HCT116 (cell line): ENCODE measurements at regions not wholly inside any gene's neighbourhood (a gene's known extent, or its start where the extent isn't known, plus 50 kb on each side); places are given as distances from the start of the nearest gene placed in this dataset.

ENCODE experiments used
- ATAC-seq: fragments of 200-7000 bp; cut with Tn5 transposase; 2 replicates; pipeline ENCODE4 v1.9.1; 2020; ENCODE audit warnings: mild to moderate bottlenecking, moderate library complexity
- BruUV-seq: library from RNA; stranded (reverse); fragments of 400-500 nt; replicated peaks from 2 replicates; lab custom pipeline; 2021; lab: Mats Ljungman, UMichigan
- CTCF ChIA-PET: fragments of 300-600 bp; sonication (Branson Sonifier 250); formaldehyde crosslinking; loops from one replicate; lab custom pipeline; 2021; ENCODE audit warnings: antibody characterized with exemption; lab: Charles Lee
- POLR2A ChIA-PET: fragments of 300-600, 350-600 bp; sonication (Branson Sonifier 250); formaldehyde crosslinking; loops from one replicate; lab custom pipeline; 2021; ENCODE audit warnings: antibody characterized with exemption; lab: Charles Lee
- RAD21 ChIA-PET, 2 experiments: fragments of 300-600 bp; sonication (Branson Sonifier 250); formaldehyde crosslinking; loops; one replicate each; lab custom pipeline; 2023; ENCODE audit warnings: low total read pairs in 2 of 2; ENCODE audit not compliant: uncharacterized antibody in 2 of 2, unreplicated experiment in 2 of 2, low non-redundant PET in 1 of 2; lab: Charles Lee
- DNase-seq: peaks from one replicate; pipeline ENCODE4 v3.0.0-alpha.2; 2010; ENCODE audit warnings: low read depth, low spot score
- H2AFZ ChIP-seq: fragments of 200-600 bp; shearing (Covaris generic), sonication (generic); 2 replicates; pipeline ENCODE4 v1.6.1; 2017; ENCODE audit warnings: low read depth, mixed run types, mixed read lengths, antibody characterized with exemption, low read length; ENCODE audit not compliant: poor library complexity, severe bottlenecking
- H3K27ac ChIP-seq: 2 replicates; pipeline ENCODE4 v1.5.1; 2012; ENCODE audit warnings: low read depth, low read length
- H3K27me3 ChIP-seq: fragments of 200-600 bp; sonication (generic); 2 replicates; pipeline ENCODE4 v1.6.1; 2016; ENCODE audit warnings: mixed run types, low read length, mixed read lengths; ENCODE audit not compliant: insufficient read depth
- H3K36me3 ChIP-seq, 2 experiments: fragments of 200-500 bp in 1 of 2; fragments of 200-600 bp in 1 of 2; sonication (Bioruptor generic) in 1 of 2; sonication (generic) in 1 of 2; 2 replicates each; pipeline versions ENCODE4 v1.5.1 to v1.6.1; 2014 to 2016; ENCODE audit warnings: low read length in 2 of 2, inconsistent platforms in 1 of 2, mixed read lengths in 1 of 2, mixed run types in 1 of 2; ENCODE audit not compliant: insufficient read depth in 2 of 2, control insufficient read depth in 1 of 2
- H3K4me1 ChIP-seq, 2 experiments: fragments of 200-600 bp in 1 of 2; sonication (generic) in 1 of 2; 2 replicates each; pipeline versions ENCODE4 v1.5.1 to v1.6.1; 2012 to 2017; ENCODE audit warnings: low read length in 2 of 2, inconsistent platforms in 1 of 2, mild to moderate bottlenecking in 1 of 2, mixed read lengths in 1 of 2, mixed run types in 1 of 2, moderate library complexity in 1 of 2; ENCODE audit not compliant: insufficient read depth in 2 of 2, control insufficient read depth in 1 of 2
- H3K4me2 ChIP-seq: fragments of 200-600 bp; sonication (generic); 2 replicates; pipeline ENCODE4 v1.6.1; 2017; ENCODE audit warnings: mixed run types, low read length, mixed read lengths
- H3K4me3 ChIP-seq, 2 experiments: fragments of 200-600 bp in 1 of 2; sonication (generic) in 1 of 2; replicated peaks in 1 of 2; 2 replicates each; pipeline ENCODE4 v1.5.1; 2011 to 2016; ENCODE audit warnings: low read length in 2 of 2, control low read depth in 1 of 2, low read depth in 1 of 2, mild to moderate bottlenecking in 1 of 2, mixed read lengths in 1 of 2, mixed run types in 1 of 2
- H3K79me2 ChIP-seq: fragments of 200-600 bp; sonication (generic); 2 replicates; pipeline ENCODE4 v1.6.1; 2017; ENCODE audit warnings: mild to moderate bottlenecking, mixed run types, low read length, moderate library complexity, mixed read lengths; ENCODE audit not compliant: insufficient read depth
- H3K9ac ChIP-seq: fragments of 200-600 bp; sonication (generic); 2 replicates; pipeline ENCODE4 v1.6.1; 2016; ENCODE audit warnings: low read length, mixed read lengths
- H3K9me2 ChIP-seq: fragments of 200-600 bp; sonication (generic), shearing (Covaris generic); 2 replicates; pipeline ENCODE4 v1.6.1; 2017; ENCODE audit warnings: mixed run types, mild to moderate bottlenecking, moderate library complexity; ENCODE audit not compliant: insufficient read depth
- H3K9me3 ChIP-seq, 2 experiments: fragments of 200-500 bp in 1 of 2; fragments of 200-600 bp in 1 of 2; sonication (Bioruptor generic) in 1 of 2; sonication (generic) in 1 of 2; 2 replicates each; pipeline ENCODE4 v1.6.1; 2014 to 2017; ENCODE audit warnings: low read length in 2 of 2, mixed read lengths in 2 of 2, inconsistent platforms in 1 of 2, low read depth in 1 of 2, mild to moderate bottlenecking in 1 of 2, mixed run types in 1 of 2, moderate library complexity in 1 of 2; ENCODE audit not compliant: control insufficient read depth in 1 of 2, insufficient read depth in 1 of 2
- H4K20me1 ChIP-seq: fragments of 200-600 bp; sonication (generic), shearing (Covaris generic); 2 replicates; pipeline ENCODE4 v1.6.1; 2017; ENCODE audit warnings: mixed run types, mild to moderate bottlenecking, moderate library complexity; ENCODE audit not compliant: insufficient read depth
- CEBPB ChIP-seq: IDR thresholded peaks from 2 replicates; pipeline ENCODE4 v1.6.1; 2012; ENCODE audit warnings: low read depth
- EGR1 ChIP-seq: IDR thresholded peaks from 2 replicates; pipeline ENCODE4 v1.6.1; 2012; ENCODE audit warnings: low read depth
- ELF1 ChIP-seq: IDR thresholded peaks from 2 replicates; pipeline ENCODE4 v1.6.1; 2012; ENCODE audit warnings: low read depth, borderline replicate concordance
- EZH2 ChIP-seq: fragments of 200-600 bp; sonication (generic); IDR thresholded peaks from 2 replicates; pipeline ENCODE4 v1.6.1; 2017; ENCODE audit warnings: antibody characterized with exemption, mixed run types
- FOSL1 ChIP-seq: IDR thresholded peaks from 2 replicates; pipeline ENCODE4 v1.6.1; 2012; ENCODE audit warnings: low read depth
- JUND ChIP-seq: IDR thresholded peaks from 2 replicates; pipeline ENCODE4 v1.6.1; 2012
- POLR2A ChIP-seq: IDR thresholded peaks from 2 replicates; pipeline ENCODE4 v1.7.0; 2011; ENCODE audit warnings: borderline replicate concordance; ENCODE audit not compliant: insufficient read depth, insufficient read length; ENCODE audit errors: extremely low read depth
- POLR2AphosphoS5 ChIP-seq: IDR thresholded peaks from 2 replicates; pipeline ENCODE4 v1.6.1; 2011; ENCODE audit warnings: mild to moderate bottlenecking, low read depth, low read length, moderate library complexity
- SIN3A ChIP-seq: IDR thresholded peaks from 2 replicates; pipeline ENCODE4 v1.6.1; 2012; ENCODE audit warnings: low read depth
- TCF7L2 ChIP-seq: IDR thresholded peaks from 2 replicates; pipeline ENCODE4 v1.7.0; 2011; ENCODE audit warnings: borderline replicate concordance, inconsistent platforms; ENCODE audit not compliant: insufficient read depth, insufficient read length; ENCODE audit errors: extremely low read depth
- YY1 ChIP-seq: IDR thresholded peaks from 2 replicates; pipeline ENCODE4 v1.6.1; 2011; ENCODE audit warnings: low read length, low read depth, moderate library complexity, mild to moderate bottlenecking; ENCODE audit not compliant: insufficient replicate concordance; ENCODE audit errors: extremely low read depth
- ZBTB33 ChIP-seq: IDR thresholded peaks from 2 replicates; pipeline ENCODE4 v1.6.1; 2011; ENCODE audit warnings: mild to moderate bottlenecking, low read length, moderate library complexity; ENCODE audit not compliant: insufficient replicate concordance; ENCODE audit errors: extremely low read depth
- ZNF274 ChIP-seq: fragments of 200-500 bp; sonication (Bioruptor generic); IDR thresholded peaks from 2 replicates; pipeline ENCODE4 v1.6.1; 2014; ENCODE audit warnings: mild to moderate bottlenecking, low read depth, low read length, inconsistent platforms
- intact Hi-C: fragments of 100-400 bp; cut with micrococcal nuclease; formaldehyde crosslinking; loops from 2 replicates; pipeline ENCODE4 v1.10.0; 2022
- TF ChIP-seq, protein P1 (sequence below): IDR thresholded peaks from 2 replicates; pipeline ENCODE4 v1.6.1; 2012
- TF ChIP-seq, protein P2 (sequence below): IDR thresholded peaks from 2 replicates; pipeline ENCODE4 v1.6.1; 2012

DNA sequence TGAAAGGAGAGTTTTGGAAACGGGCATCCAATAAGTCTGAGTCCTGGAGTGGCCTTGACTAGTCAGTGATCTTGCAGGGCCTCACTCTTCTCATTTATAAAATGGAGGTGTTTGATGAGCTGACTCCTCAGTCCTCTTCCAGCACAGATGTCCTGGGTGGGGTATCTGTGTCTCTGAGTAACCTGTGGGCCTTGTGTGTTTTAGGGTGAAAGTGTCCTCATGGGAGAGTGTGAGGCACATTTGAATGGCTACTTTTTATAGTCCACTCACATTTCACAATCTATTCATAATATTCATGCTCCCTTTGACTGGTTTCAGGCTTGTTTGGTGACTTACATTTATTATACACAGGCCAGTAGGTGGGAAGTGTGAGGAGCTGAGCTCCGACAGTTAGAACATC lies 106.4 kb upstream of the CELF4 start:
- no peaks in the 10 kb centered on the region for H3K79me2 ChIP-seq
- H3K4me1 ChIP-seq, result peaks cover 0 to 20% of the 10 kb centered on the region in 2 experiments; a peak in 2 of 4 replicates
- no peaks in the 10 kb centered on the region for H3K27me3 ChIP-seq
- no peak overlapping the region for H3K27ac ChIP-seq
- RAD21 ChIA-PET, result no interaction called here
- H3K9ac ChIP-seq, result no peak overlapping the region
- POLR2A ChIA-PET, result no interaction called here
- intact Hi-C loops, result no loop called here
- TF ChIP-seq EZH2 (no peak), SIN3A (no peak), TCF7L2 (no peak), FOSL1 (no peak), JUND (no peak), CEBPB (no peak), ZNF274 (no peak), POLR2AphosphoS5 (no peak)
- TF ChIP-seq, protein P1, sequence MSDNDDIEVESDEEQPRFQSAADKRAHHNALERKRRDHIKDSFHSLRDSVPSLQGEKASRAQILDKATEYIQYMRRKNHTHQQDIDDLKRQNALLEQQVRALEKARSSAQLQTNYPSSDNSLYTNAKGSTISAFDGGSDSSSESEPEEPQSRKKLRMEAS, result no peak
- no peaks in the 10 kb centered on the region for H3K9me3 ChIP-seq
- H3K4me3 ChIP-seq, result no peak overlapping the region
- H2AFZ ChIP-seq, result no peak overlapping the region
- no peak overlapping the region for H3K4me2 ChIP-seq
- H3K9me2 ChIP-seq, result no peaks in the 10 kb centered on the region
- no peaks in the 10 kb centered on the region for H4K20me1 ChIP-seq
- CTCF ChIA-PET, result no interaction called here
- no peak for DNase-seq
- no TSS peak for BruUV-seq
- no peak for ATAC-seq
- H3K36me3 ChIP-seq, result no peaks in the 10 kb centered on the region

- Histone ChIP-seq H3K79me2 (no peaks in the 10 kb centered on the region), H3K9me3 (no peaks in the 10 kb centered on the region), H3K27me3 (no peaks in the 10 kb centered on the region), H3K4me2 (no peak overlapping the region), H3K9me2 (no peaks in the 10 kb centered on the region), H2AFZ (no peak overlapping the region), H3K27ac (no peak overlapping the region), H4K20me1 (no peaks in the 10 kb centered on the region), H3K4me3 (no peak overlapping the region), H3K4me1 (peaks cover 0 to 20% of the 10 kb centered on the region in 2 experiments; a peak in 2 of 4 replicates), H3K36me3 (no peaks in the 10 kb centered on the region), H3K9ac (no peak overlapping the region)
- ChIA-PET POLR2A (no interaction called here), CTCF (no interaction called here), RAD21 (no interaction called here)
- ATAC-seq, result no peak
- no TSS peak for BruUV-seq
- intact Hi-C loops, result no loop called here
- DNase-seq, result no peak
- TF ChIP-seq EGR1 (no peak), ELF1 (no peak), SIN3A (no peak), CEBPB (no peak), POLR2AphosphoS5 (no peak), YY1 (no peak), FOSL1 (no peak), ZNF274 (no peak), ZBTB33 (no peak), POLR2A (no peak)
- TF ChIP-seq, protein P2, sequence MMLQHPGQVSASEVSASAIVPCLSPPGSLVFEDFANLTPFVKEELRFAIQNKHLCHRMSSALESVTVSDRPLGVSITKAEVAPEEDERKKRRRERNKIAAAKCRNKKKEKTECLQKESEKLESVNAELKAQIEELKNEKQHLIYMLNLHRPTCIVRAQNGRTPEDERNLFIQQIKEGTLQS, result no peak
- TF ChIP-seq, protein P1, result no peak
These were observed 105.9 kb upstream of the CELF4 start for GRCh38 chr18:37671530-37671929.
